ENCODE measurements at regions not wholly inside any gene's neighbourhood (a gene's known extent, or its start where the extent isn't known, plus 50 kb on each side); places are given as distances from the start of the nearest gene placed in this dataset.

DNA sequence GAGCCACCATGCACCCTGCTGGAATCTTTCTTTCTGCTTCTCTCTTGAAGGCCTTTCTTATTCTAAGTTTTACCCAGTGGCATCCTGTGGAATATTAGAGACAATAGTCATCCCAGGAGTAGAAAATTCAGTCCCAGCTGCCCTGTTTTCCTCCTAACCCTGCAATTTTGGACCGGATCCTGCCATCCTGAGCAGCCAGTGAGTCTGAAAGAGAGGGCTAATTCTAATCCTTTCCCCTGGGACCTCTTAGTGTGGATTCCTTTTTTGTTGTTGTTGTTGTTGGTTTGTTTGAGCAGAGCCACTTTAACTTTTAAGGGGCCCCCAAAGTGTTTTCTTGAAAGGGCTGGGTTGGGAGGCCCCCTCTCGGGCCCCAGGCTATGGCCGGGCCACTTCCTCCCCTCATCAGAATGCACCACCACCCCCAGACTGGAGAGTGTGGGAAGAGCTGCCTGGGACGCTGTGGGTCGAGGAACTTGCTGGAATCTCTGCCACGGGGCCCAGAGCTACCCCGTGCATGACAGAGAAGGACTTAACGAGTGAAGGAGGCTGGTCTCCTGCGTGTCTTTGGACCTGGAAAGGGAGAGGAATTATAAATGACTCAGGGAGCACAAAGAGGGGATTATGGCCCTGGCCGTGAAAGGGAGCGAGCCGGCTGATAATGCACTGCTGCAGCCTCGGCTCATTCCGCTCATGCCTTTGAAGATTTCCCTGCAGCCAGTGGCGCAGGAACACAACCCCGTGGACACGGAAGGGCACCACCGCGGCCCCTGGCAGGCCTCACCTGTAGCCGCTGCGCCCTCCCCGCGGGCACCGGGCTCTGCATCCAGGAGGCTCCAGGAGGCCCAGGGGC lies 81.0 kb upstream of the AKT3 start:
- no peaks in the 10 kb centered on the region for H3K27me3 ChIP-seq (ENCODE audit: insufficient read depth, low read length)
- no peak overlapping the region for H3K27ac ChIP-seq (ENCODE audit: low read depth, low read length)
- H2AFZ ChIP-seq (ENCODE audit: low read length, unreplicated experiment), result no peak overlapping the region
- H3K79me2 ChIP-seq (ENCODE audit: control insufficient read depth, insufficient read depth, low read length, unreplicated experiment), result no peaks in the 10 kb centered on the region
- no peaks in the 10 kb centered on the region for H3K36me3 ChIP-seq (ENCODE audit: insufficient read depth, low read length)
- peaks cover 15% of the 10 kb centered on the region for H3K4me1 ChIP-seq (ENCODE audit: control insufficient read depth, insufficient read depth, low read length, unreplicated experiment)
- H3K4me3 ChIP-seq (ENCODE audit: low read depth, low read length), result no peak overlapping the region

DNA sequence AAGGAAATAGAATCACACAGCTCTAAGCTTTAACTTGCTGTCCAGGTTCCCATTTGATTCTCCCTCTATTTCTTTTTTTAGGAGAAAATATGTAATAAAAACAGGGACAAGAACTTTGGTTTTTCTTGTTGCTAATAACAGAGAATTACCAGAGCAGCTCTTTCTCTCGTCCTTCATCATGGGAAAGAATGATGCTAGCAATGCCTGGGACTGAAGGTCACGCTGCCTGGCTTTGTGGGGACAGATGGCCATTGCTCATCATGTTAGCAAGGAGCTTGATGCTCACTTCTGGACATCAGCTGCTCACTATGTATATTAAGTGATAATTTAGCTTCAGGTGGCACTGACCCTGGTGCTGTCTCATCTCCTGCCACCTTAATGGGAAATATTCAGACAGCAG lies 77.3 kb upstream of the AKT3 start:
- Histone ChIP-seq H3K4me3 (ENCODE audit: low read depth, low read length) (peak overlapping the region; percentile 16; the same call in 1 of the 2 replicates), H3K27ac (ENCODE audit: low read depth, low read length) (peak overlapping the region; percentile 86), H3K79me2 (ENCODE audit: control insufficient read depth, insufficient read depth, low read length, unreplicated experiment) (no peaks in the 10 kb centered on the region), H3K36me3 (ENCODE audit: insufficient read depth, low read length) (no peaks in the 10 kb centered on the region), H3K4me1 (ENCODE audit: control insufficient read depth, insufficient read depth, low read length, unreplicated experiment) (peaks cover 40% of the 10 kb centered on the region), H3K27me3 (ENCODE audit: insufficient read depth, low read length) (no peaks in the 10 kb centered on the region), H2AFZ (ENCODE audit: low read length, unreplicated experiment) (no peak overlapping the region)

DNA sequence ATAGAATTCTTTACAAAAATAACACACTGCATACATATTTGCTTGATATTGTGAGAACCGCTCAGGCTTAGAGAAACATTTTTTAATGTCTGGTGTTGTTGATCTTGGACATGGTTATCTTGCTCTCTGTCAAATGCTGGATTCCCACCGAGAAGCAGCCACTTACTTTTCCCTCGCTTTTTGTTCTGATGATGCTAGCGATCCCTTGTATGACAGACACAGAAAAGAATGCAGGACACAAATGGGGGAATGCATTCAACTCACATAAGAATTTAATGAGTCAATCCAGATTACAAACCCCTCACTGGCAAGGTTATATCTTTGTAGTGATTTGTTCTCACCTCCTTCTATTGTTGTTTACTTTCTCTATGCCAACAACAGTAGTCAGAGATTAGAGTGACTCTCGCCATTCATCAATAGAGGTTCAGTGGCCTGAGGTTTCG lies 76.8 kb upstream of the AKT3 start:
- Histone ChIP-seq H3K27me3 (ENCODE audit: insufficient read depth, low read length) (no peaks in the 10 kb centered on the region), H3K4me3 (ENCODE audit: low read depth, low read length) (peak overlapping the region; percentile 16; the same call in 1 of the 2 replicates), H3K4me1 (ENCODE audit: control insufficient read depth, insufficient read depth, low read length, unreplicated experiment) (peaks cover 40% of the 10 kb centered on the region), H2AFZ (ENCODE audit: low read length, unreplicated experiment) (no peak overlapping the region), H3K27ac (ENCODE audit: low read depth, low read length) (peak overlapping the region; percentile 86), H3K79me2 (ENCODE audit: control insufficient read depth, insufficient read depth, low read length, unreplicated experiment) (no peaks in the 10 kb centered on the region), H3K36me3 (ENCODE audit: insufficient read depth, low read length) (no peaks in the 10 kb centered on the region)

DNA sequence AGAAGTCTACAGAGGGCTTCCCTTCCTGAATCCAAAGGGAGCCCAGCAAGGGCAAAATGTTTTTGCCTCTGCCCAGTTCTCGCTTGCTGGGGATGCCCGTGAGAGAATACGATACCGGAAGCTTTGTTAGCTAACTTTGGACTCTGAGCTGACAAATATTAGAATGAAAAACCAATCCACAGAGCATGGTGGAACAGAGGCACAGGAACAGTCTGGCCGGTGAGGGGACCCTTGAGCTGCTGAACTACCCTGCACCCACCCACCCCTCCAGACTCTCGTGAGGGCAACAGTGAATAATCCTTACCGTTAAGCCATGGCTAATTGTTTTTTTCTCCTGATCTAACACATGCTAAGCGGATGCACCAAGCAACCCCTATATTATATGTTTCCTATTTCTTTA lies 76.3 kb upstream of the AKT3 start:
- Histone ChIP-seq H3K27ac (ENCODE audit: low read depth, low read length) (peak overlapping the region; percentile 86), H3K36me3 (ENCODE audit: insufficient read depth, low read length) (no peaks in the 10 kb centered on the region), H3K4me1 (ENCODE audit: control insufficient read depth, insufficient read depth, low read length, unreplicated experiment) (peaks cover 40% of the 10 kb centered on the region), H3K4me3 (ENCODE audit: low read depth, low read length) (no peak overlapping the region), H2AFZ (ENCODE audit: low read length, unreplicated experiment) (no peak overlapping the region), H3K27me3 (ENCODE audit: insufficient read depth, low read length) (no peaks in the 10 kb centered on the region), H3K79me2 (ENCODE audit: control insufficient read depth, insufficient read depth, low read length, unreplicated experiment) (no peaks in the 10 kb centered on the region)

GRCh38 chr1:243924588-243925349 lies 74.7 kb upstream of the AKT3 start:
- Histone ChIP-seq H2AFZ (ENCODE audit: low read length, unreplicated experiment) (peak overlapping the region; percentile 11), H3K4me3 (ENCODE audit: low read depth, low read length) (peak overlapping the region; percentile 0; the same call in 1 of the 2 replicates), H3K79me2 (ENCODE audit: control insufficient read depth, insufficient read depth, low read length, unreplicated experiment) (no peaks in the 10 kb centered on the region), H3K27ac (ENCODE audit: low read depth, low read length) (peak overlapping the region; percentile 86), H3K36me3 (ENCODE audit: insufficient read depth, low read length) (no peaks in the 10 kb centered on the region), H3K27me3 (ENCODE audit: insufficient read depth, low read length) (no peaks in the 10 kb centered on the region), H3K4me1 (ENCODE audit: control insufficient read depth, insufficient read depth, low read length, unreplicated experiment) (peaks cover 40% of the 10 kb centered on the region)

GRCh38 chr1:243924188-243924587 lies 74.1 kb upstream of the AKT3 start:
- Histone ChIP-seq H3K36me3 (ENCODE audit: insufficient read depth, low read length) (no peaks in the 10 kb centered on the region), H2AFZ (ENCODE audit: low read length, unreplicated experiment) (peak overlapping the region; percentile 11), H3K27ac (ENCODE audit: low read depth, low read length) (peak overlapping the region; percentile 86), H3K27me3 (ENCODE audit: insufficient read depth, low read length) (no peaks in the 10 kb centered on the region), H3K4me1 (ENCODE audit: control insufficient read depth, insufficient read depth, low read length, unreplicated experiment) (peaks cover 40% of the 10 kb centered on the region), H3K4me3 (ENCODE audit: low read depth, low read length) (peak overlapping the region; percentile 0; the same call in 1 of the 2 replicates), H3K79me2 (ENCODE audit: control insufficient read depth, insufficient read depth, low read length, unreplicated experiment) (no peaks in the 10 kb centered on the region)

DNA sequence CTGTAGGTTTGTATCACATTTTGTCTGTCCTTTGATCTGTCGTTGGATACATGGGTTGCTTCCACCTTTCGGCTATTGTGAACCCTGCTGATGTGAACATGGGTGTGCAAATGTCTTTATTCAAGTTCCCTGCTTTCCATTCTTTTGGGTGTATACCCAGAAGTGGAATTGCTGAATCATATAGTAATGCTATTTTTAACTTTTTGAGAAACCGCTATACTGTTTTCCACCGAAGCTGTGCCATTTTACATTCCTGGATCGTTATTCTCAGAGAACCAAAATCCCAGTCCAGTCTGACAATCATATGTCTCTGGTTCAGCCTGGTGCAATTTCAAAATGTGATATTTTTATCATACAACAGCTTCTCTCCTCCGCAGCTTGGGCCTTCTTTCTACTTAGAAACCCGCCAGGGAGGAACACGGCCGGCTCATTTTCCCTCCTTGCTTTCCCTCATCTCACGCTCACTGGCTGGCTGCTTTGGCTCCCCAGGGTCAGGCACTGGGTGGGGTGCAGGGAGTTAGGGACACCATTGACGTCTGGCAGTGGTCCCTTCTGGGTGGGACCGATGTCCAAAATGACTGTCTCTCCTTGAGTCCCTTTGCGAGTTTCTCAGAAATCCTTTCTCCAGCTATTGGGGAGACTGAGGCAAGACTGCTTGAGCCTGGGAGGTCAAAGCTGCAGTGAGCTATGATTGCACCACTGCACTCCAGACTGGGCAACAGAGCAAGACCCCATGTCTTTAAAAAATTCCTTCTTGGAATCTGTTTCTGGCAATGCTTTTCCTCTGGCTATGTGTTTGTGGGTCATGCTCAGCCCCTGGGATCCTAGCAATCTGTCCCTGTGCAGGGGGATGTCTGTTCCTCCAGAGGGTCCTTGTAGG lies 73.5 kb upstream of the AKT3 start:
- Histone ChIP-seq H3K4me1 (ENCODE audit: control insufficient read depth, insufficient read depth, low read length, unreplicated experiment) (peaks cover 40% of the 10 kb centered on the region), H3K79me2 (ENCODE audit: control insufficient read depth, insufficient read depth, low read length, unreplicated experiment) (no peaks in the 10 kb centered on the region), H3K27me3 (ENCODE audit: insufficient read depth, low read length) (no peaks in the 10 kb centered on the region), H3K27ac (ENCODE audit: low read depth, low read length) (peak overlapping the region; percentile 86), H2AFZ (ENCODE audit: low read length, unreplicated experiment) (no peak overlapping the region), H3K4me3 (ENCODE audit: low read depth, low read length) (no peak overlapping the region), H3K36me3 (ENCODE audit: insufficient read depth, low read length) (no peaks in the 10 kb centered on the region)

- Histone ChIP-seq H3K4me1 (ENCODE audit: control insufficient read depth, insufficient read depth, low read length, unreplicated experiment) (peaks cover 38% of the 10 kb centered on the region), H3K79me2 (ENCODE audit: control insufficient read depth, insufficient read depth, low read length, unreplicated experiment) (no peaks in the 10 kb centered on the region), H3K4me3 (ENCODE audit: low read depth, low read length) (no peak overlapping the region), H3K27ac (ENCODE audit: low read depth, low read length) (no peak overlapping the region), H3K27me3 (ENCODE audit: insufficient read depth, low read length) (no peaks in the 10 kb centered on the region), H2AFZ (ENCODE audit: low read length, unreplicated experiment) (no peak overlapping the region), H3K36me3 (ENCODE audit: insufficient read depth, low read length) (no peaks in the 10 kb centered on the region)
Observed at GRCh38 chr1:243921111-243921510, 71.1 kb upstream of the AKT3 start.

DNA sequence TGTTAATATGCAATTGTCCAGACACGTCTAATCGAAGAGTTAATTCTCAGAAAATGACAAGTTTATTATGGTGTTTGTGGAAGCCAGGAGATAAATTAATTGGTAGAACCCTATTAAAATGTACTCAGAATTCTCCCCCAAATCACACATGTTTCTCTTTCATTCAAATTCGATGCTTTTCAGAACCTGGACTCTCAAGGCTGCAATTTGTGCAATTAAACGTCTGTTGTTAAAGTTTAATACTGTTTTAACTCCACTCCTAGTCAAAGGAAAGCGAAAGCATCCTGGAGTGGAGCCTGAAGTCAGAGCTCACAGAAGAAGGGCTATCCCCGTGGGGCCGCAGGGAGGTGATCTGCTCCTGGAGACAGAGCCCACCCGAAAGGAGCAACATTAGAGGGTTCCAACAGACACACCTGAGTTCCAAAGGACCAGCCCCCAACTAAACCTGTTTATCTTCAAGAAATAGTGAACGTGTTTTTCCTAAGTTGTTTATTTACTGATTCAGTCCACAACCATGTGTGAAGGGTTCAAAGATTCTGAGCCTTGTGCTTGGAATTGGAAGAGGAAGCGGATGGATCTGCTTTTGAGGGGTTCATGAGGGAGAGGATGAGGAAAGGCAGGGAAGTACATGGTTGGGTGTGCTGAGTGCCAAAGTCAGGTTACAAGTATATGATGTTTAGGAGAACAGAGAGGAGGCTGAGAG lies 68.0 kb upstream of the AKT3 start:
- peak overlapping the region; percentile 45 for H3K27ac ChIP-seq (ENCODE audit: low read depth, low read length)
- peaks cover 17% of the 10 kb centered on the region for H3K4me1 ChIP-seq (ENCODE audit: control insufficient read depth, insufficient read depth, low read length, unreplicated experiment)
- peak overlapping the region; percentile 71 for H2AFZ ChIP-seq (ENCODE audit: low read length, unreplicated experiment)
- H3K79me2 ChIP-seq (ENCODE audit: control insufficient read depth, insufficient read depth, low read length, unreplicated experiment), result no peaks in the 10 kb centered on the region
- peak overlapping the region; percentile 79 for H3K4me3 ChIP-seq (ENCODE audit: low read depth, low read length)
- H3K27me3 ChIP-seq (ENCODE audit: insufficient read depth, low read length), result no peaks in the 10 kb centered on the region
- no peaks in the 10 kb centered on the region for H3K36me3 ChIP-seq (ENCODE audit: insufficient read depth, low read length)
